Epidermal melanocyte (primary cell): ENCODE measurements at regions not wholly inside any gene's neighbourhood (a gene's known extent, or its start where the extent isn't known, plus 50 kb on each side); places are given as distances from the start of the nearest gene placed in this dataset.
"Not testable (repeated sequence)": the region's sequence is repeated elsewhere in the genome, so short reads cannot be mapped to it uniquely, and the experiment has no call there.

Experiments
- DNase-seq: peaks from one replicate; pipeline ENCODE4 v3.0.0; 2011; ENCODE audit warnings: low spot score; ENCODE audit not compliant: insufficient read length

DNA sequence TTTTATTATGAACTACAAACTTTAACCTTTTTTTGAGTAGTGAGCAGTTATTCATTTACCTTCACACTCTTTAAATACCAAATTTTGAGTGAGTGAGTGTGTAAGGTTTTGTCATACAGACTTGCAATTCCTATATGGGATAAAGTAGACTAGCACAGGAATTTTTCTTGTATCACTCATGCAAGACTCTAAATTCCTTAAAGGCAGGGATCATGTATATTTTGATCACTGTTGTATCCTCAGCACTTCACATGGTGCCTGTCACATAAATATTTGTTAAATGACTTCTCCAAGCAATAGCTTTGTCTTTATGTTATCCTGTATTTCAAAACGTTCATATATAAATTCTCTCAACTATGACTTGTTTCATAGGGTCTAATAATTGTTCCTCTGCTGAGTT, 119.1 kb upstream of the NBPF19 start:
- DNase-seq: not testable (repeated sequence)

DNA sequence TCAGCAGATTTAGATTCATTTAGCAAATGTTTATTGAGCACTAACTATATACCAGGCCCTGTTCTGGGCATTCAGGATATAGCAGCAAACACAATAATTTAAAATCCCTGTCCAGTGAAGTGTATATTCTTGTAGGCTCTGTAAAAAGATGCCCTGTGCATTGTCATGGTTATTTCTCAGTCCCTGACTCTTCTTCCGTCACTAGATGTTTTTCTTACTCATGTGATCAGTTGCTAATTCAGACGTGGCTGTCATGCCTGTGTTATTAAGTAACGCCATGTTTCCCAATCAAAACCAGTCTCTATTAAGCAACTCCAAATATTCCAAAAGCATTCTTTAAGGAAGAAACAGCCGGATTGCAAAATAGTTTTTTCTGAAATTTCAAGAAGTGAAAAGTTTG, 118.7 kb upstream of the NBPF19 start:
- DNase-seq: not testable (repeated sequence)

DNA sequence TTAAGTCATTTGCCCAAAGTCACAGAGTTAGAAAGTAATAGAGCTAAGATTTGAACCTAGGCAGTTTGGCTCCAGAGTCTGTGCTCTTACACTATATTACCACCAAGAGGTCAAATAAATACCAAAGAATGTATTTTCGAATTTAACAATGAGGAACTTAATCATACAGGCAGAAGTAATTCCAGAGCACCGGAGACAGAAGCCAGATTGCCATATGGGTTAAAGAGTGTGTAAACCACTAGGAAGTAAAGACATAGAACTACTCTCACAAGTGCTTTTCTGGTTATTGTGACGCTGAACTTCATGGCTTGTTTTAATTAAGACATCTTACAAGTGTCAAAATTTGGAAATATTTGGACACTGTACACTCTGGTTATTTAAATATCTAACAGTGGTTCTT, 114.5 kb upstream of the NBPF19 start:
- DNase-seq: not testable (repeated sequence)

DNA sequence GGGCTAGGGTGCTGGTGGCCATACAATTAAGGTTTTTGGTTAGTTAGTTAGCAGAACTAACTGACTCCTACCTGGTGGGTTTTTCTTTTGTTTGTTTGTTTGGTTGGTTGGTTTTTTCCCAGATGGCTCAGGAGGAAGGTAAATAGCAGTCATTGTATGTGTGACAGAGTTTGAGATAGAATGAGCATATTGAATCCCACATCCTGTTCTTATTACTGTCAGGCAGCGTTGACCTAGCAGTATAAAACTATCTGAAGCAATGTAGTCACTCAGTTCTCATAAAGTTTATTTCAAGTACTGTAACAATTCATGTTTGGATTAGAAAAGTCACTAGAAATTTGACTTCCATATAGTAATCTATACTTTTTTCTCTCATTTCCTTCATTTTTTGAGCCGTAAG, 113.5 kb upstream of the NBPF19 start:
- not testable (repeated sequence) for DNase-seq

DNA sequence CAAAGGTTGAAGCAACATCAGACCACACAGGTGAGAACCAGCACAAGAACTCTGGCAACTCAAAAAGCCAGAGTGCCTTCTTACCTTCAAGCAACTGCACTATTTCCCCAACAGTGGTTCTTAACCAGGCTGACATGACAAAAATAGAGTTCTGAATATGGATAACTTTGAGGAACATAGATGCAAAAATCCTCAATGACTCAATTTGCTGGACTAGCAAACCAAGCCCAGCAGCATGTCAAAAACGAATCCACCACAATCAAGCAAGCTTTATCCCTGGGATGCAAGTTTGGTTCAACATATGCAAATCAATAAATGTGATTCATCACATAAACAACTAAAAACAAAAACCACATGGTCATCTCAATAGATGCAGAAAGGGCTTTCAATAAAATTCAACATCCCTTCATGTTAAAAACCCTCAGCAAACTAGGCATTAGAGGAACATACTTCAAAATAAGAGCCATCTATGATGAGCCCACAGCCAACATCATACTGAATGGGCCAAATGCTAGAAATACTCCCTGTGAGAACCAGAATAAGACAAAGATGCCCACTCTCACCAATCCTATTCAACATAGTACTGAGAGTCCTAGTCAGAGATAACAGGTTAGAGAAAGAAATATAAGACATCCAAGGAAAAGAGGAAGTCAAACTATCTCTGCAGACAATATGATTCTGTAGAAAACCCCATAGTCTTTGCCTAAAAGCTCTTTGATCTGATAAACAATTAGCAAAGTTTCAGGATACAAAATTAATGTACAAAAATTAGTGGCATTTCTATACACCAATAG, 110.5 kb upstream of the NBPF19 start:
- not testable (repeated sequence) for DNase-seq

DNA sequence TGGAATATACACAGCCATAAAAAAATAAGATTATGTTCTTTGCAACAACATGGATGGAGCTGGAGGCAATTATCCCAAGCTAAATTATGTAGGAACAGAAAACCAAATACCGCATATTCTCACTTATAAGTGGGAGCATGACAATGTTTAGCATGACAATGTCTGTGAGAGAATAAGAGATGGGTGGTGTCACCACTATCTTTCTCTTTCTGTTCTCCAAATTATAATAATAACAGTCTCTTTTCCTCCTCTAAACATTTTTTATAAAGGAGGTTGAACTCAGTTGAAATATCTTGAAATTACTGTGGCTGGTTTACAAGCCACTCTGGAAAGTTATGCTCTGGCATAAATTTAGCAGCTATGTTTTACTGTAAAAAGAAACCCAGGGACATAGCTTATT, 108.4 kb upstream of the NBPF19 start:
- not testable (repeated sequence) for DNase-seq

DNA sequence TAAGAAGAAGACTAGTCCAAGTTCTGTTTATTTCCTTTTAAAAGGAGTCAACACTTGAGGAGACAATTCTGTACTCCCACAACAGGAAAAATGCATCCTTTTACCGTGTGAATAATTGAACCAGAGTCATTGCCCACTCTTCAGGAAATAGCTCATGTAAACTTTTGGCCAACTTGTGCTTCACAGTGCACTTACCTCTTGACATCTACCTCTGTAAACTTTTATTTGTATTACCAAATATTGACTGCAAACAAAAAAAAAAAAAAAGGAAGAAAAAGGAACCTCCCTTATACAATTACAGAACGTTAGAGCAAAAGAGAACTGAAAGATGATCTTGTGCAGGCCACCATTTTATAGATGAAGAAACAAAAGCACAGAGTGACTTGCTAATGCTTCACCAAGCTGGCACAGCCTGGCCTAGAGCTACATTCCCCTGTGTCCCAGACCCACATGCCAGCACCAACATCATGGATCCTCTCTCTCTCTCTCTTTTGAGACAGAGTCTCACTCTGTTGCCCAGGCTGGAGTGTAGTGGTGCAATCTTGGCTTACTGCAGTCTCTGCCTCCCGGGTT, 107.3 kb upstream of the NBPF19 start:
- DNase-seq: not testable (repeated sequence)

DNA sequence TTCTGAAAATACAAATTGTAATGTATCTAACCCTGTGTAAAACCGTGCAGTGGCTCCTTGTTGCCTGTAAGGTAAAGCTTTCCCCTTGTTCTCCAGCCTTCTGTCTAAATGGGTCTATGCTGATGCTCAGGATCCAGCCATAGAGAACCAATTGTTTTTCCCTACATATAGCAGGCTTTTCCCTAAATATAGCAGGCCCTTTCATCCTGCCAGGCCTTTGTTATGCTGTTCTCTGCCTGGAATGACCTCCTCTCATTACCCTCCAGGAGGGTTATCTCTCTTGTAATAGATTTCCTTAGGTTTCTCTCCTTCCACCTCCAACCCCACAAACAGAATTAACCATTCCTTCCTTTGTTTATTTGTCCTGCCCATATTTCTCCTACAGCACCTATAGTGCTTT, 106.5 kb upstream of the NBPF19 start:
- not testable (repeated sequence) for DNase-seq

DNA sequence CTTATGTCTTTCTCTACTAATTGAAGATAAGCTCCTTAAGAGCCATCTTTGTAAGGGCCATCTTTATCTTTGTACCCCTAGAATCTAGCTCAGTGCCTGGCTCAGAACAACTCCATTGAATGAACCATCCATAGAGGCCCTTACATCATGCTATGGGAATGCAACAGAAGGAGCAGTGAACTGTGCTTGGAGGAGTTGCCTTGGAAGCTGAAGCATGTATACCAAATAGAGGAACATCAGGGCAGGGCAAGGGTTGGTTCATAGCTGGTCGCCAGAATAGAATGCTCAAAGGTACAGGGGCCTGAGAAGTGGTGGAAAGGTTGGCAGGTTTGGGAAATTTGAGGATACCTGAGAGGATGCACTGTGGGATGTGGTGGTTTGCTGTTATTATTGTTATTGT, 105.8 kb upstream of the NBPF19 start:
- DNase-seq: not testable (repeated sequence)

DNA sequence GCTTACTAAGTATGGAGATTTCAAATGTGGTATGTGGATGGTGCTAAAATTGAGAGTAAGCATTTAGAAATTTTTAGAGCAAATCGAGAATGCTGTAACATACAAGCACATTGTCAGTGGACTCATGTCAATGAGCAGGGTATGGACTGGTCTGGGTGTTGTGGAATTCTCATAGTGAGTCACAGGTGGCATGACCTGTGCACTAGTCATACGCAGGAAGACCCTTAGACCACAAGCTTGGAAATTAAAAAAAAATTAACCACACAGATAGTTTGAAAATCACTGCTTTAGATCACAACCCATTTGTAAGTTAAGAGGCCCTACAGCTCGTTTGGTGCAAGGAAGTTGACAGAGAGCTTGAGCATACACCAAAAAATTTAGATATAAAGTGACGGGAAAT, 102.9 kb upstream of the NBPF19 start:
- DNase-seq: not testable (repeated sequence)

DNA sequence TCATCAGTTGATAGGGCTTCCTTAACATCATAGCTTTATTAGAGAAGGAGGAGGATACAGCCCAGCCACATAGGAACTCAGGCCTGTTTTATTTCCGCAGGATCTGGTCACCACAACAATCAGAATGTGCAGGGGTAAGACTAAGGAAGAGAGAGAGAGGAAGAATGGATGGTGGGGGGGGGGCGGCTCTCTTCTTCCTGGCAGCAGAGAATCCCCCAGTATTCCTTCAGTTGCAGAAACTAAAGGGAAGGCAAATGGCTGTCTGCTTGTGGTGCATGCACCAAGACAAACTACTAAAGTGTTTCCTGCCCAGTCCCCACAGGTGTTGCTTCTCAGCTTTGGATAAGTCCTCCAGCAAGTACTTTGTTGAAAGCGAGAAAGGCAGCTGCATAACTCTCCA, 96.4 kb upstream of the NBPF19 start:
- DNase-seq: not testable (repeated sequence)

DNA sequence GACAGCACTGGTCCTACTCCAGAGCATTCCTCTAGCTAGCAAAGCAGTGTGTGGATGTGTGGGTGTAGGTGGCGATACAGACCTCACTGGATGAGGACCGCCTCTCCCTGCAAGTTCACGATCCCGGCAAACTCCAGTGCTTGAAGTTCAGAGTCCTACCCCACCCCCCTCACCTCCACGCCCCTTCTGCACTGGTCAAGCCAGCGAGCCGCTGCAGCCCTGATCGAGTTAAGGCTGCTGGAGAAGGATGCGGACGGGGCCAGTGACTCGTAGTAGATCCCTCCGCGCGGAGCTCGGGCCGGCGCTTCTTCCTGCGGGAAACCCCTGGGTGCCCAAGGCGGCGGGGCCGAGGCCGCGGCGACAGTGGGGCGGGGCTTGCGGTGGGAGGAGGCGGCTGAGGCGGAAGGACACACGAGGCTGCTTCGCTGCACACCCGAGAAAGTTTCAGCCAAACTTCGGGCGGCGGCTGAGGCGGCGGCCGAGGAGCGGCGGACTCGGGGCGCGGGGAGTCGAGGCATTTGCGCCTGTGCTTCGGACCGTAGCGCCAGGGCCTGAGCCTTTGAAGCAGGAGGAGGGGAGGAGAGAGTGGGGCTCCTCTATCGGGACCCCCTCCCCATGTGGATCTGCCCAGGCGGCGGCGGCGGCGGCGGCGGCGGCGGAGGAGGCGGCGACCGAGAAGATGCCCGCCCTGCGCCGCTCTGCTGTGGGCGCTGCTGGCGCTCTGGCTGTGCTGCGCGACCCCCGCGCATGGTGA, 84.5 kb upstream of the NBPF19 start:
- DNase-seq: not testable (repeated sequence)

DNA sequence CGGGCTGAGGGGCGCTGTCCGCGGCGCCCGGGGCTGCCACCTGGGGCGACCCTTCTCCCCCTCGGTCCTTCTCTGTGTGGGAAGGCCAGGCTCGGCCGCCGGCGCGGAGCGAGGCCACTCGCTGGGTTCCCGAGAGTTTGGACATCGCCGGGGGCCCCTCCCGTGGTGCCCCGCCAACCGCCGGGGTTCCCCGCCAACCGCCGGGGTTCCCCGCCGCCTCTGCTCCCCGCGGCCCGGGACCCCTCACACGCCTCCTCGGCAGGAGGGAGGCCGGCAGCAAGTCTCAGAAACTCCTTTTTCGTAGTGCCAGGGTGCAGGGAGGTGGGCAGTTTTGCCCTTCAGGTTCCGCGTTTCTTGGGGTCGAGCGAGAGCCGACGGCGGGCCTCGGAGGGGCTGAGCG, 83.9 kb upstream of the NBPF19 start:
- DNase-seq: not testable (repeated sequence)

DNA sequence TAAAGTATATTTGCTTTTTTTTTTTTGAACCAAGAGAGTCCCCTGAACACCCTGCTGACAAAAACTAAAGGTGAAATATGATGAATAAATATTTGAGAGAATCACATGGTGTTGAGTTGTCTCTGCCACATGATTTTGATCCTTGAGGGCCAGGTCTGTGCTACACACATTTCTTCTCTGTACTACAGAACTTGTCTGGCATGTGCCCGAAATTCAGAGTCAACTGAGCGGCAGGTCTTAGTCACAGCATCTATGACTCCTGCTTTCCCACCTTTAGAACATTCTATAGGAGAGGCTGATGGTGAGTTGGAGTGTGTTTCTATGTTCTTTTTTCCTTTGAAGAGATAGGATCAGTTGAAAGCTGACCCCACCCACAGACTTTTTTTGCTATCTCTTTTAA, 79.0 kb upstream of the NBPF19 start:
- not testable (repeated sequence) for DNase-seq

DNA sequence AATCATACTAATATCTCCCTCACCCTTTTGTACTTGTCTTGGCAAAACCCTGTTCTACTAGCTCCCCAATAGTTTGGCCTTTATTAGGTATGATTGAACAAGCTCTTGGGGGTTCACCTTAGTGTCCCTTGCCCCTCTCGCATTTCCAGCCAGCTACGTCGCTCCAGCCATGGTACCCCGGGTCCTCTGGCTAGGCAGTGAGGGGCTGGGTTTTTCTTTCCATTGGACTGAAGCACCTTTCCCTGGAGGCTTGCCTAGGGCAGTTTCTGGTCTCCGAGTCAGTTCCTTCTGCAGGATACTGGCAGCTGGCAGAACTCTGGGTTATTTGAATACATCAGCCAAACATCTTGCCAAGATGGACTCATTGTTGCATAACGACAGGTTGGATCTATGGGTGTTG, 76.3 kb upstream of the NBPF19 start:
- DNase-seq: not testable (repeated sequence)

DNA sequence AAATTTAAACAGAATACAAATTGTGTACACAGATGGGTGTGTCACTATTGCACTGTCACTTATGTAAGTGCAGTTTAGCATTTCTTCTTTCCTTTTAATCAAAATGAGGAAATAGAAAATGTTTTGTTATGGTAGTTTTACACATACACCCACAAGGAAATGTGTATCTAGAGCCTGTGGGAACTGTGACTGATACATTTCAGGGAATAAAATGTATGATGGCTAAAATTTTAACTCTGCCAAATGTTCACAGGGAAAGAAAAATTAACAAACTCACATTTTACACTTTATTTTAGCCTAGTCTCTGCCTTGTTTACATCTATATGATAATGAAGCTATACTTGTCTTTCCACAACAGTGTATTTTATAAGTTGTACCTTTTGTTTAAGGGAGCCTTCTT, 66.4 kb upstream of the NBPF19 start:
- not testable (repeated sequence) for DNase-seq

DNA sequence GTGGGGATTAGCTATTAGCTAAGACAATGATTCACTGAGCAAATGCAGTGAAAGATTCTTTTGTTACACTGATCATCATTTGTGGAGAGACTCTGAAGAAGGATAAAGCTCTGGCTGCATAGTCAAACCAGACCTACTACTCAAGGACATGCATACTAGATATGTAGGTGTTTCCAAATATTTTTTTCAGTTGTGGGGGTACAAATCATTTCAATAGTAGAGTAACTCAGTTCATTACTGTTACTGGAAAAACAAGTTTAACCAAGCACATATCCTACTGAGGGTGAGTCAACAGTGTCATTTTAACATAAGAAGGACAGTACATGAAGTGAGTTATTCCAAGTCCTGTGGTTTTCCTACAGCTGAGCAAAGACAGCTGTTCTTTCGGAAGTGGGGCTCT, 59.5 kb upstream of the NBPF19 start:
- not testable (repeated sequence) for DNase-seq

DNA sequence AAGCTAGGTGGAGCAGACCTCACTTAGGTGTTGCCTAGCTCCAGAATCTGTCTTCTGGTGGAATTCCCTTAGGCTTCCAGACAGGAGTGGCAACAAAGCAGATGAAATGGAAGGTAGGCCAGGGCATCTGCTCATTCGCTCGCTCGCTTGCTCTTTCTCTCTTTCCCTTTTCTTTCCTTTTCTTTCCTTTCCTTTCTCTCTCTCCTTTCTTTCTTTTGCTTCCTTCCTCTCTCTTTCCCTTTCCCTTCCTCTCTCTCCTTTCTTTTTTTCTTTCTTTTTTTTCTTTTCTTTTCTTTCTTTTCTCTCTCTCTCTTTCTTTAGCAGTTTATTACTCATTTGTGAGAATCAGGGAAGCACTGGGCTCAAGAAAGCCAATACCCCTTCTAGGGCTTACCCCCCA, 56.1 kb upstream of the NBPF19 start:
- not testable (repeated sequence) for DNase-seq

DNA sequence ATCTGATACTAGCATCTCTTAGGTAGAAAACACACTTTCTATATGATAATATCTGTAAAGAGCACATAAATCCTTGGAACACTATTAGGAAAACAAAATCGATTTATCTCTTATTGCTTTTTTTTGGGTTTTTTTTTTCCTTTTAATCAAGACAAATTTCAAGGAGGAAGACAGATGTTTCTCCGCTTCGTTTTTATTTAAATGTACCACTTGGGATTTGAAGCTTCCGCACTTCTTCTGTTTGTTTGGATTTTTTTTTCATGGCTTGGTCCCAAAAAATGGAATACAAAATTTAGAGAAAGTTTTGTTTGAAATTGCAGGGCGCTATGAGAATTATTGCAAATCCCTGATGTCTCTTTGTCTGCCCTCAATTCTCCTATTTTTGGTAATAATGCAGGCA, 51.7 kb upstream of the NBPF19 start:
- not testable (repeated sequence) for DNase-seq
